ENCODE measurements at regions not wholly inside any gene's neighbourhood (a gene's known extent, or its start where the extent isn't known, plus 50 kb on each side); places are given as distances from the start of the nearest gene placed in this dataset.

GRCh38 chr10:128537834-128538330, 411.7 kb upstream of the MKI67 start:
- no peak for DNase-seq

GRCh38 chr10:128538671-128539070, 412.4 kb upstream of the MKI67 start:
- no peak for DNase-seq

GRCh38 chr10:128539510-128540127, 413.4 kb upstream of the MKI67 start:
- DNase-seq, result no peak

GRCh38 chr10:128540128-128540762, 414.0 kb upstream of the MKI67 start:
- DNase-seq, result no peak

GRCh38 chr10:128540781-128541761, 414.8 kb upstream of the MKI67 start:
- no peak for DNase-seq

GRCh38 chr10:128541926-128542475, 415.8 kb upstream of the MKI67 start:
- DNase-seq, result no peak

- DNase-seq, result no peak
These were observed 416.4 kb upstream of the MKI67 start for GRCh38 chr10:128542659-128543058.

GRCh38 chr10:128543151-128543550, 416.9 kb upstream of the MKI67 start:
- no peak for DNase-seq

- no peak for DNase-seq
These were observed 419.0 kb upstream of the MKI67 start for GRCh38 chr10:128545216-128545615.

- no peak for DNase-seq
These were observed 420.5 kb upstream of the MKI67 start for GRCh38 chr10:128546651-128547165.

- DNase-seq, result no peak
These were observed 422.9 kb upstream of the MKI67 start for GRCh38 chr10:128549101-128549608.

- DNase-seq, result no peak
These were observed 423.8 kb upstream of the MKI67 start for GRCh38 chr10:128550045-128550444.

- DNase-seq, result no peak
These were observed 425.3 kb upstream of the MKI67 start for GRCh38 chr10:128551475-128551874.

- DNase-seq, result no peak
These were observed 427.5 kb upstream of the MKI67 start for GRCh38 chr10:128553755-128554154.

- DNase-seq, result no peak
These were observed 430.2 kb upstream of the MKI67 start for GRCh38 chr10:128556182-128557110.

GRCh38 chr10:128557149-128557710, 431.0 kb upstream of the MKI67 start:
- no peak for DNase-seq

- DNase-seq, result no peak
These were observed 434.2 kb upstream of the MKI67 start for GRCh38 chr10:128560406-128560805.

GRCh38 chr10:128560993-128561392, 434.8 kb upstream of the MKI67 start:
- DNase-seq, result no peak

- no peak for DNase-seq
These were observed 437.2 kb upstream of the MKI67 start for GRCh38 chr10:128563387-128563786.

- no peak for DNase-seq
These were observed 437.7 kb upstream of the MKI67 start for GRCh38 chr10:128563904-128564303.

- DNase-seq, result no peak
These were observed 440.2 kb upstream of the MKI67 start for GRCh38 chr10:128566361-128566968.
